ENCODE measurements at regions not wholly inside any gene's neighbourhood (a gene's known extent, or its start where the extent isn't known, plus 50 kb on each side); places are given as distances from the start of the nearest gene placed in this dataset.

DNA sequence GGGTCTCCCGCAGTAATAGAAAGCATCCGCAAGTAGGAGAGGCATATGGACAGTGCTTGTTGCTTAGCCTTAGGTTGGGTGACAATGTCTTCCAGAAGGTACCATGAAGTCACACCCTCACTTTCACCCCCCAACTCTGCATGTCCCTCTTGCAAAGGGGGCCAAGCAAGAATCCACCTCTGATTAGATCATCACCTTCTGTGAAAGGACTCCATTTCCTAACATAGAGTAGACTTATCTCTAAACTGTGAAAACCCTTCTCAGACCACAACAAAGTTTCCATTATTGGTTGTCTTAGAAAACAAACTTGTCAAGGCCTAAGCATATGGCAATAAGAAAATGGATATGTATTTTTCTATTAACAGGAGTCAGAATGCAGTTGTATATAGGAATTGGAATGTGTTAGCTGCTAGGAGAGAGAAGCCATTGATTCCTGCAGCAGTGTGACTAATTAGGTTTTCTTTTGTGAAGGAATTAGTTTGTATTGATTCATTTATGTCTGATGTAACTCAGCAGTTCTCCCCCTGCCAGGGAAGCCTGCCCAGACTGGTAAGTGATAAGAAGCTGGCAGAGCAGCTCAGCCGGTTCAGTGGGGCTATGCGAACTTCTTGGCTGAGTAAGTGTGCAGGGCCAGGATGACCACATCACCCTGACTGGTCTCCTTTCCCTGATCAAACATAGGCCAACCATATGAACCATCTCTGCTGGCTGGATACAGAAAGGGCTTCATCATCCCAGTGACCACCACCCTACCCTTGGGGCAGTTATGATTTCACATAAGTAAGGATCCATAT is 107.3 kb upstream of the CCDC196 start:
- no peak overlapping the region for H3K27ac ChIP-seq
- TF ChIP-seq CTCF (conservative IDR thresholded peaks at IDR 0.05) (no peak), ZFX (IDR thresholded peaks at IDR 0.05) (no peak)

DNA sequence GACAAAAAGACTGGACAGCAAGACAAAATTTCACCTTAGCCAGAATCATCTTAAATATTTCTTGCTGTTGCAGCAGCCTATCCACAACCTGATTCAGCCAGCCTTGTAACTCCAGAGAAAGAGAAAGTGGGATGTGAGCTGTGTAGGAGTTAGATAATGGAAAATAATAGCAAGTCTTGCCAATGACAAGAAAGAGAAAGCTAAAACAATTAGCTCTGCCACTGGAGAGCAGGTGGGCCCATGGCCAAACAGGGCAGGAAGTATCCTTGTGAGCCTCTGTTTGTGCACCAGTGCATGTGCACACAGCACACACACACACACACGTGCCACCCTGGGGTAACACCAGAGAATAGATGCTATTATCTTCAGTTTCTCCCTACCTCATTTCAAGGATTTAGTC is 106.0 kb upstream of the CCDC196 start:
- TF ChIP-seq ZFX (IDR thresholded peaks at IDR 0.05) (no peak), CTCF (conservative IDR thresholded peaks at IDR 0.05) (no peak)
- no peak overlapping the region for H3K27ac ChIP-seq

DNA sequence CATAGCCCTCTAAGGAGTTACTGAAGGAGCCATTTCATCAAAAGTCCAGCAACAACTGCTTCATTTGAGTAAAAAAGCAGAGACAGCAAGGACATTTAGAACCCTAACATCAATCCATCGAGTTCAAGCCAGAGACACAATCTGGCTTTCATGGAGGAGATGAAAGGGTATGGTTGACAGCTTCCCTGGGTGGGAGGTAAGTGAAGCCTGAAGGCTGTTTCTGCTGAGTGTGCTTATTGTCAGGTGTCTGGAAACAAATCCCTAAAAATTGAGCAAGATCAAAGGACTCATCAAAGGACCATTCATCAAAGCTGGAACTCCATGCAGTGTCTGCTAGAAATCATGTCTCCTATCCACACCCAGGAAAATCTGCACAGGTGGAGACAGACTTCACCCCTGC is 104.4 kb upstream of the CCDC196 start:
- TF ChIP-seq ZFX (IDR thresholded peaks at IDR 0.05) (no peak), CTCF (conservative IDR thresholded peaks at IDR 0.05) (no peak)
- no peak overlapping the region for H3K27ac ChIP-seq

- TF ChIP-seq CTCF (conservative IDR thresholded peaks at IDR 0.05) (no peak), ZFX (IDR thresholded peaks at IDR 0.05) (no peak)
- H3K27ac ChIP-seq: no peak overlapping the region
Measured at GRCh38 chr14:66383257-66383656, 102.9 kb upstream of the CCDC196 start.

DNA sequence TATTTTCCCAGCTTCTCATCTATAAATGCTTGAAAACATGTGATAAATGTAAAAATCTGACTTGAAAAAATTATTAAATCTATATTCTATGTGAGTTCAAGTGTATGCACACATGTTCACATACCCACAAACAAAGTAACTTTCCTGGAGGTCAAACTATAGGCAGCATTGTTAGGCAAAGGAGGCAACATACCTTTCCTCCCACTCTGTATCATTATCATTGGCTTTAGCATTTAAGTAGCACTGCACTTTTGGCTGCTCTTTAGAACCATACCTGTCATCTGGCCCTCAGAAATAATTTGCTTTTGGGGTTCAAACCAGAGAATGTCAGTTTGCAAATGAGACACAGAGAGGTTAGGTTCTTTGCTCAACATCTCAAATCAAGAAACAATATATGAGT is 102.4 kb upstream of the CCDC196 start:
- no peak for TF ChIP-seq ZFX (IDR thresholded peaks at IDR 0.05)
- no peak for TF ChIP-seq CTCF (conservative IDR thresholded peaks at IDR 0.05)
- no peak overlapping the region for H3K27ac ChIP-seq

- no peak for TF ChIP-seq CTCF (conservative IDR thresholded peaks at IDR 0.05)
- no peak for TF ChIP-seq ZFX (IDR thresholded peaks at IDR 0.05)
- no peak overlapping the region for H3K27ac ChIP-seq
Measured at GRCh38 chr14:66388516-66388915, 97.7 kb upstream of the CCDC196 start.

- TF ChIP-seq ZFX (IDR thresholded peaks at IDR 0.05) (no peak), CTCF (conservative IDR thresholded peaks at IDR 0.05) (no peak)
Measured at GRCh38 chr14:66389481-66389880, 96.7 kb upstream of the CCDC196 start.

More at GRCh38 chr14:66389481-66389880, 96.7 kb upstream of the CCDC196 start:
- H3K27ac ChIP-seq: no peak overlapping the region
